NT2/D1 (cell line): ENCODE measurements at regions not wholly inside any gene's neighbourhood (a gene's known extent, or its start where the extent isn't known, plus 50 kb on each side); places are given as distances from the start of the nearest gene placed in this dataset.

Experiments
- SUZ12 ChIP-seq: IDR thresholded peaks from 2 replicates; pipeline ENCODE4 v1.6.1; 2011; ENCODE audit not compliant: insufficient read length, insufficient read depth; ENCODE audit errors: extremely low read depth
- ZNF274 ChIP-seq: IDR thresholded peaks from 2 replicates; pipeline ENCODE4 v1.6.1; 2011; ENCODE audit warnings: mild to moderate bottlenecking, low read depth, low read length

GRCh38 chr16:51719376-51719775 is 568.3 kb upstream of the SALL1 start:
- TF ChIP-seq SUZ12 (no peak), ZNF274 (no peak)
